ENCODE measurements at regions not wholly inside any gene's neighbourhood (a gene's known extent, or its start where the extent isn't known, plus 50 kb on each side); places are given as distances from the start of the nearest gene placed in this dataset.

DNA sequence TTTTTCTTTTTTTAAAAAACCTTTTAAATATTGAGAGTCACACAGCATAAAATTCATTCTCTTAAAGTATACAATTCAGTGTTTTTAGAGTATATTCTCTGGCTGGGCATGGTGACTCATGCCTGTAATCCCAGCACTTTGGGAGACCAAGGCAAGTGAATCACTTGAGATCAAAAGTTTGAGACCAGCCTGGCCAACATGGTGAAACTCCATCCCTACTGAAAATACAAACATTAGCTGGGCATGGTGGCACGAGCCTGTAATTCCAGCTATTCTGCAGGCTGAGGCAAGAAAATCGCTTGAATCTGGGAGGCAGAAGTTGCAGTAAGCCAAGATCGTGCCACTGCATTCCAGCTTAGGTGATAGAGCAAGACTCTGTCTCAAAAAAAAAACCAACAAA, 68.4 kb upstream of the BCAT1 start:
- in situ Hi-C loops (cut with HindIII; ENCODE audit: low sequenced_read_pairs): no loop called here
- H3K4me3 ChIP-seq (ENCODE audit: low read depth, low read length): no peak overlapping the region
- TF ChIP-seq, protein P1, sequence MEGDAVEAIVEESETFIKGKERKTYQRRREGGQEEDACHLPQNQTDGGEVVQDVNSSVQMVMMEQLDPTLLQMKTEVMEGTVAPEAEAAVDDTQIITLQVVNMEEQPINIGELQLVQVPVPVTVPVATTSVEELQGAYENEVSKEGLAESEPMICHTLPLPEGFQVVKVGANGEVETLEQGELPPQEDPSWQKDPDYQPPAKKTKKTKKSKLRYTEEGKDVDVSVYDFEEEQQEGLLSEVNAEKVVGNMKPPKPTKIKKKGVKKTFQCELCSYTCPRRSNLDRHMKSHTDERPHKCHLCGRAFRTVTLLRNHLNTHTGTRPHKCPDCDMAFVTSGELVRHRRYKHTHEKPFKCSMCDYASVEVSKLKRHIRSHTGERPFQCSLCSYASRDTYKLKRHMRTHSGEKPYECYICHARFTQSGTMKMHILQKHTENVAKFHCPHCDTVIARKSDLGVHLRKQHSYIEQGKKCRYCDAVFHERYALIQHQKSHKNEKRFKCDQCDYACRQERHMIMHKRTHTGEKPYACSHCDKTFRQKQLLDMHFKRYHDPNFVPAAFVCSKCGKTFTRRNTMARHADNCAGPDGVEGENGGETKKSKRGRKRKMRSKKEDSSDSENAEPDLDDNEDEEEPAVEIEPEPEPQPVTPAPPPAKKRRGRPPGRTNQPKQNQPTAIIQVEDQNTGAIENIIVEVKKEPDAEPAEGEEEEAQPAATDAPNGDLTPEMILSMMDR (IDR thresholded peaks at IDR 0.05; ENCODE audit: low read depth, low read length, missing control alignments): no peak
- DNase-seq (ENCODE audit: low read depth): no peak

DNA sequence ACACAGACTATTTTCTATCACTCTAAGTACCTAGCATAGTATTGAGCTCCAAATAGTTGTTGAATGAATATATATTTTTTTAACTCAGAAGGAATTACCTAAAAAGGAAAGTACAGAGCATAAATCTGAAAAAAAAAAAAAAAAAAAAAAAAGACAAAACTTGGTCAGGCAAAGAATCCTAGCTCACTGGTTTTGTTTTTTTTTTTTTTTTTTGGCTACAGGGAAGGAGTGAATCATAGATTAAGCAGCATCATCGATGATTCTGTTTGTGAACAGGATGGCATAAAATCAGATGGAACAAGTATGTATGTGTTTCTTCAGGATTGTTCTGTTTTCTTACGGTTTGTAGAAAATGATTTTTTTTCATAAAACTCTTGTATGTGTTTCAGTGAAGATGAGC, 66.1 kb upstream of the BCAT1 start:
- no peak overlapping the region for H3K4me3 ChIP-seq (ENCODE audit: low read depth, low read length)
- in situ Hi-C loops (cut with HindIII; ENCODE audit: low sequenced_read_pairs): no loop called here
- TF ChIP-seq, protein P1 (IDR thresholded peaks at IDR 0.05; ENCODE audit: low read depth, low read length, missing control alignments): no peak

DNA sequence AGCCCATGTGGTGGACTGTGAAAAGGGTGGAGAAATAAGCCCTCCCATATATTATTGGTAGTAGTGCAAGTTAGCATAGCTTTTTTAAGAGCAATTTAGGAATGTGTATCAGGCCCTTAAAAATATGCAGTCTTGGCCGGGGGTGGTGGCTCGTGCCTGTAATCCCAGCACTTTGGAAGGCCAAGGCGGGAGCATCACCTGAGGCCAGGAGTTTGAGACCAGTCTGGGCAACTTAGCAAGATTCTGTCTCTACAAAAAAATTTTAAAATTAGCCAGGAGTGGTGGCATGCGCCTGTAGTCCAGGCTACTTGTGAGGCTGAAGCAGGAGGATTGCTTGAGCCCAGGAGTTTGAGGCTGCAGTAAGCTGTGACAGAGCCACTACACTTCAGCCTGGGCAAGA, 64.2 kb upstream of the BCAT1 start:
- no peak overlapping the region for H3K4me3 ChIP-seq (ENCODE audit: low read depth, low read length)
- DNase-seq (ENCODE audit: low read depth): no peak
- in situ Hi-C loops (cut with HindIII; ENCODE audit: low sequenced_read_pairs): no loop called here

More for the DNA sequence above, 66.1 kb upstream of the BCAT1 start:
- no peak for DNase-seq (ENCODE audit: low read depth)

GRCh38 chr12:25009496-25010092, 60.7 kb upstream of the BCAT1 start:
- no peak overlapping the region for H3K4me3 ChIP-seq (ENCODE audit: low read depth, low read length)
- TF ChIP-seq, protein P1 (IDR thresholded peaks at IDR 0.05; ENCODE audit: low read depth, low read length, missing control alignments): no peak
- no peak for DNase-seq (ENCODE audit: low read depth)

More for the DNA sequence above, 64.2 kb upstream of the BCAT1 start:
- TF ChIP-seq, protein P1 (IDR thresholded peaks at IDR 0.05; ENCODE audit: low read depth, low read length, missing control alignments): no peak

GRCh38 chr12:25005376-25005775, 56.5 kb upstream of the BCAT1 start:
- TF ChIP-seq, protein P1 (IDR thresholded peaks at IDR 0.05; ENCODE audit: low read depth, low read length, missing control alignments): no peak
- in situ Hi-C loops (cut with HindIII; ENCODE audit: low sequenced_read_pairs): no loop called here
- DNase-seq (ENCODE audit: low read depth): no peak
- H3K4me3 ChIP-seq (ENCODE audit: low read depth, low read length): no peak overlapping the region

More at GRCh38 chr12:25009496-25010092, 60.7 kb upstream of the BCAT1 start:
- in situ Hi-C loops (cut with HindIII; ENCODE audit: low sequenced_read_pairs): no loop called here

DNA sequence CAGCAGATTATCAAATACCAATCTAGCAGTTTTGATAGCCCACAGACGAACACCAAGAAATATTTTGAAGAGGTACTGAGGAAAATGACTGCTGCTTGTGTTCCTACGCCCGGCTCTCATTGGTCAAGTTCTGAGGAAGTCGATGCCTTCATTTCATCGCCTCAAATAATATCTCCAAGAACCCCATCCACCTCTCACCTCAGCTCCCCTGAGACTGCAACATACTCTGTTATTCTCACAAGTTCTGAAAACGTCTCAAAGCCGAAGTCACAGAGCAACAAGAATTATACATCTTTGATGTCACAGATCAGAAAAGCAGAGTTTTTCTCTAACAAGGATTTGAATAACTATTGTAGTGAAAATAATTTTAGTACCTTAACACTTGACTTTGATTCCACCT, 55.5 kb upstream of the BCAT1 start:
- in situ Hi-C loops (cut with HindIII; ENCODE audit: low sequenced_read_pairs): no loop called here
- TF ChIP-seq, protein P1 (IDR thresholded peaks at IDR 0.05; ENCODE audit: low read depth, low read length, missing control alignments): no peak
- H3K4me3 ChIP-seq (ENCODE audit: low read depth, low read length): no peak overlapping the region
- DNase-seq (ENCODE audit: low read depth): no peak

All from astrocyte of the cerebellum (primary cell).